NCI-H82 treated with DMSO at 0.1 percent for 48 hours (cell line): ENCODE measurements at regions not wholly inside any gene's neighbourhood (a gene's known extent, or its start where the extent isn't known, plus 50 kb on each side); places are given as distances from the start of the nearest gene placed in this dataset.

Source experiments
- DNase-seq: peaks from one replicate; lab custom pipeline; 2025; ENCODE audit not compliant: unreplicated experiment; lab: John Stamatoyannopoulos, UW

- no peak for DNase-seq
Measured at GRCh38 chr9:38315085-38315595, 77.4 kb upstream of the ALDH1B1 start.

- DNase-seq, result no peak
Measured at GRCh38 chr9:38313421-38313820, 79.1 kb upstream of the ALDH1B1 start.

- DNase-seq, result no peak
Measured at GRCh38 chr9:38312406-38312805, 80.1 kb upstream of the ALDH1B1 start.

GRCh38 chr9:38311382-38312270, 80.9 kb upstream of the ALDH1B1 start:
- no peak for DNase-seq

GRCh38 chr9:38309324-38310195, 82.9 kb upstream of the ALDH1B1 start:
- no peak for DNase-seq

GRCh38 chr9:38308136-38308535, 84.4 kb upstream of the ALDH1B1 start:
- no peak for DNase-seq

GRCh38 chr9:38306899-38307298, 85.6 kb upstream of the ALDH1B1 start:
- no peak for DNase-seq

- DNase-seq, result no peak
Measured at GRCh38 chr9:38305582-38305981, 86.9 kb upstream of the ALDH1B1 start.

GRCh38 chr9:38301376-38302106, 91.0 kb upstream of the ALDH1B1 start:
- no peak for DNase-seq

GRCh38 chr9:38299856-38300255, 92.6 kb upstream of the ALDH1B1 start:
- no peak for DNase-seq

GRCh38 chr9:38298904-38299303, 93.6 kb upstream of the ALDH1B1 start:
- no peak for DNase-seq

GRCh38 chr9:38298503-38298902, 94.0 kb upstream of the ALDH1B1 start:
- no peak for DNase-seq

- no peak for DNase-seq
Measured at GRCh38 chr9:38296807-38297206, 95.7 kb upstream of the ALDH1B1 start.

GRCh38 chr9:38295764-38296163, 96.7 kb upstream of the ALDH1B1 start:
- no peak for DNase-seq

GRCh38 chr9:38294220-38294960, 98.1 kb upstream of the ALDH1B1 start:
- no peak for DNase-seq

GRCh38 chr9:38293022-38293421, 99.5 kb upstream of the ALDH1B1 start:
- DNase-seq, result no peak

- no peak for DNase-seq
Measured at GRCh38 chr9:38292480-38292879, 100.0 kb upstream of the ALDH1B1 start.

GRCh38 chr9:38289866-38290245, 102.6 kb upstream of the ALDH1B1 start:
- no peak for DNase-seq

GRCh38 chr9:38289236-38289865, 103.2 kb upstream of the ALDH1B1 start:
- no peak for DNase-seq

- no peak for DNase-seq
Measured at GRCh38 chr9:38288502-38288901, 104.0 kb upstream of the ALDH1B1 start.
